SK-N-SH (cell line): ENCODE measurements at regions not wholly inside any gene's neighbourhood (a gene's known extent, or its start where the extent isn't known, plus 50 kb on each side); places are given as distances from the start of the nearest gene placed in this dataset.

Source experiments
- EZH2phosphoT487 ChIP-seq: fragments of 200-600 bp; sonication (generic); IDR thresholded peaks from 2 replicates; pipeline ENCODE4 v1.6.1; 2017; ENCODE audit warnings: low read depth, mixed run types, mild to moderate bottlenecking, antibody characterized with exemption, moderate library complexity, borderline replicate concordance
- JUND ChIP-seq: IDR thresholded peaks from 2 replicates; pipeline ENCODE4 v1.4.0; 2012
- SIN3A ChIP-seq: IDR thresholded peaks from 2 replicates; pipeline ENCODE4 v1.6.1; 2012; ENCODE audit warnings: low read depth, mild to moderate bottlenecking, low read length, moderate library complexity, borderline replicate concordance
- TF ChIP-seq, protein P1 (sequence below): fragments of 200-600 bp; sonication (generic); IDR thresholded peaks from 2 replicates; pipeline ENCODE4 v1.6.1; 2017; ENCODE audit warnings: antibody characterized with exemption, mild to moderate bottlenecking, moderate library complexity

DNA sequence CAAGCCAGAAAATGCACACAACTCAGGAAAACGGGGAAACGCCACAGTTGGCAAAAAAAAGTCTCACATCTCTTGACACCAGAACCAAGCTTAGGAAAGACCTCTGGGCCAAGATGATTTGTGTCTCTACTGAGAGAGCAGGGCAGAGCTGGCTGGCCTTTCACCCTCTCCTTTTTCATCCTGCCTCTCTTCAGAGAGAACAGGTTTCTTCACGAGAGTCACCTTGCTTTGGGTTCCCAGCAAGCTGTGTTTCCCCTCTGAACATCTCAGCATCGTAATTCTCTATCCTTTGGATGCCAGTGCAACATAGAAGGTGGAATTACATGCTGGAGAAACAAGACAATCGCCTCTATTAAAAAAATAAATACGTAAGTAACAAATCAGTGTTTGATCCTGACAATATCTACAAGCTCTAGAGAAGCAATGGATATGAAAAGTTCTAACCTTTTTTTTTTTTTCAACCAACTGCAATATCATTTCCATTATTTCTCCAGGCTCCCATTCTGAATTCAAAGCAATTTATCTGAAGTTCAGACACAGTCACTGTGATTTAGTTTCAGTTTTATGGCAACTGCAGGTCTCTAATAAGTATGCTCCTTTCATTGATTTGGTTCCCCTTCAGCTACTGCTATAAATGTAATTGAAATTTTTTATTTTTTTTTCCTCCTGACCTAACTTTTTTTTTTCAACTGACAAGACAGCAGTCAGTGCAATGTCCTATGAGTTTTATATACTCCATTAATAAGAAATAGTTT lies 708.6 kb downstream of the DTWD2 start:
- TF ChIP-seq, protein P1, sequence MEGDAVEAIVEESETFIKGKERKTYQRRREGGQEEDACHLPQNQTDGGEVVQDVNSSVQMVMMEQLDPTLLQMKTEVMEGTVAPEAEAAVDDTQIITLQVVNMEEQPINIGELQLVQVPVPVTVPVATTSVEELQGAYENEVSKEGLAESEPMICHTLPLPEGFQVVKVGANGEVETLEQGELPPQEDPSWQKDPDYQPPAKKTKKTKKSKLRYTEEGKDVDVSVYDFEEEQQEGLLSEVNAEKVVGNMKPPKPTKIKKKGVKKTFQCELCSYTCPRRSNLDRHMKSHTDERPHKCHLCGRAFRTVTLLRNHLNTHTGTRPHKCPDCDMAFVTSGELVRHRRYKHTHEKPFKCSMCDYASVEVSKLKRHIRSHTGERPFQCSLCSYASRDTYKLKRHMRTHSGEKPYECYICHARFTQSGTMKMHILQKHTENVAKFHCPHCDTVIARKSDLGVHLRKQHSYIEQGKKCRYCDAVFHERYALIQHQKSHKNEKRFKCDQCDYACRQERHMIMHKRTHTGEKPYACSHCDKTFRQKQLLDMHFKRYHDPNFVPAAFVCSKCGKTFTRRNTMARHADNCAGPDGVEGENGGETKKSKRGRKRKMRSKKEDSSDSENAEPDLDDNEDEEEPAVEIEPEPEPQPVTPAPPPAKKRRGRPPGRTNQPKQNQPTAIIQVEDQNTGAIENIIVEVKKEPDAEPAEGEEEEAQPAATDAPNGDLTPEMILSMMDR: no peak
- TF ChIP-seq SIN3A (no peak), EZH2phosphoT487 (no peak), JUND (no peak)
